NCI-H1417 (cell line): ENCODE measurements at regions not wholly inside any gene's neighbourhood (a gene's known extent, or its start where the extent isn't known, plus 50 kb on each side); places are given as distances from the start of the nearest gene placed in this dataset.

Experiments used
- DNase-seq, 3 experiments: peaks; one replicate each; lab custom pipeline; 2025; lab: John Stamatoyannopoulos, UW

GRCh38 chr7:113825832-113826231, 93.0 kb downstream of the PPP1R3A start:
- DNase-seq = no peak

- peak in 1 of 3 experiments; percentile 36 for DNase-seq
These were observed 94.5 kb downstream of the PPP1R3A start for GRCh38 chr7:113824117-113824823.

- DNase-seq = no peak
These were observed 99.3 kb downstream of the PPP1R3A start for GRCh38 chr7:113819474-113819873.

GRCh38 chr7:113816639-113817038, 102.2 kb downstream of the PPP1R3A start:
- no peak for DNase-seq

- no peak for DNase-seq
These were observed 105.3 kb downstream of the PPP1R3A start for GRCh38 chr7:113813471-113813870.

GRCh38 chr7:113812591-113813255, 106.1 kb downstream of the PPP1R3A start:
- no peak for DNase-seq

- DNase-seq = peak in 1 of 3 experiments; percentile 44
These were observed 108.6 kb downstream of the PPP1R3A start for GRCh38 chr7:113810080-113810744.

GRCh38 chr7:113809581-113809980, 109.2 kb downstream of the PPP1R3A start:
- DNase-seq = no peak

GRCh38 chr7:113806633-113807327, 112.0 kb downstream of the PPP1R3A start:
- DNase-seq = no peak

- peak in 1 of 3 experiments; percentile 41 for DNase-seq
These were observed 112.8 kb downstream of the PPP1R3A start for GRCh38 chr7:113805976-113806375.

- DNase-seq = peak in 1 of 3 experiments; percentile 39
These were observed 114.2 kb downstream of the PPP1R3A start for GRCh38 chr7:113804475-113805095.

- DNase-seq = no peak
These were observed 117.1 kb downstream of the PPP1R3A start for GRCh38 chr7:113801751-113802150.

GRCh38 chr7:113800826-113801225, 118.0 kb downstream of the PPP1R3A start:
- DNase-seq = no peak

GRCh38 chr7:113799896-113800295, 118.9 kb downstream of the PPP1R3A start:
- peak in 2 of 3 experiments; percentile 91 to 99 for DNase-seq

- no peak for DNase-seq
These were observed 121.3 kb downstream of the PPP1R3A start for GRCh38 chr7:113797420-113798010.

- DNase-seq = no peak
These were observed 122.3 kb downstream of the PPP1R3A start for GRCh38 chr7:113796557-113796956.

GRCh38 chr7:113794573-113794972, 124.2 kb downstream of the PPP1R3A start:
- no peak for DNase-seq

- no peak for DNase-seq
These were observed 125.6 kb downstream of the PPP1R3A start for GRCh38 chr7:113793171-113793570.

GRCh38 chr7:113790025-113790424, 128.8 kb downstream of the PPP1R3A start:
- DNase-seq = no peak

GRCh38 chr7:113787106-113787505, 131.7 kb downstream of the PPP1R3A start:
- DNase-seq = no peak

- DNase-seq = no peak
These were observed 133.9 kb downstream of the PPP1R3A start for GRCh38 chr7:113784956-113785355.
